ENCODE measurements at regions not wholly inside any gene's neighbourhood (a gene's known extent, or its start where the extent isn't known, plus 50 kb on each side); places are given as distances from the start of the nearest gene placed in this dataset.

- no peak for DNase-seq
Observed at GRCh38 chr6:65852369-65852852, 145.4 kb upstream of the EYS start.

GRCh38 chr6:65830151-65830550 lies 123.1 kb upstream of the EYS start:
- DNase-seq = no peak

GRCh38 chr6:65819152-65819551 lies 112.1 kb upstream of the EYS start:
- no peak for DNase-seq

- DNase-seq = no peak
Observed at GRCh38 chr6:65818576-65818975, 111.5 kb upstream of the EYS start.

- DNase-seq = no peak
Observed at GRCh38 chr6:65816991-65817390, 110.0 kb upstream of the EYS start.

GRCh38 chr6:65814071-65814470 lies 107.0 kb upstream of the EYS start:
- DNase-seq = no peak

- DNase-seq = peak; percentile 7 to 51 (median 14)
Observed at GRCh38 chr6:65803186-65803585, 96.2 kb upstream of the EYS start.

- DNase-seq = no peak
Observed at GRCh38 chr6:65799389-65799788, 92.4 kb upstream of the EYS start.

- DNase-seq = no peak
Observed at GRCh38 chr6:65798280-65799014, 91.4 kb upstream of the EYS start.

- DNase-seq = peak in 1 of 3 donors; percentile 15
Observed at GRCh38 chr6:65790666-65791065, 83.6 kb upstream of the EYS start.

- DNase-seq = no peak
Observed at GRCh38 chr6:65787787-65788186, 80.8 kb upstream of the EYS start.

GRCh38 chr6:65786815-65787214 lies 79.8 kb upstream of the EYS start:
- DNase-seq = no peak

GRCh38 chr6:65780691-65781090 lies 73.7 kb upstream of the EYS start:
- DNase-seq = no peak

GRCh38 chr6:65776332-65776731 lies 69.3 kb upstream of the EYS start:
- no peak for DNase-seq

GRCh38 chr6:65771946-65772345 lies 64.9 kb upstream of the EYS start:
- no peak for DNase-seq

- no peak for DNase-seq
Observed at GRCh38 chr6:65761890-65762289, 54.9 kb upstream of the EYS start.

- no peak for DNase-seq
Observed at GRCh38 chr6:65760285-65760684, 53.3 kb upstream of the EYS start.
